ENCODE measurements at regions not wholly inside any gene's neighbourhood (a gene's known extent, or its start where the extent isn't known, plus 50 kb on each side); places are given as distances from the start of the nearest gene placed in this dataset.

DNA sequence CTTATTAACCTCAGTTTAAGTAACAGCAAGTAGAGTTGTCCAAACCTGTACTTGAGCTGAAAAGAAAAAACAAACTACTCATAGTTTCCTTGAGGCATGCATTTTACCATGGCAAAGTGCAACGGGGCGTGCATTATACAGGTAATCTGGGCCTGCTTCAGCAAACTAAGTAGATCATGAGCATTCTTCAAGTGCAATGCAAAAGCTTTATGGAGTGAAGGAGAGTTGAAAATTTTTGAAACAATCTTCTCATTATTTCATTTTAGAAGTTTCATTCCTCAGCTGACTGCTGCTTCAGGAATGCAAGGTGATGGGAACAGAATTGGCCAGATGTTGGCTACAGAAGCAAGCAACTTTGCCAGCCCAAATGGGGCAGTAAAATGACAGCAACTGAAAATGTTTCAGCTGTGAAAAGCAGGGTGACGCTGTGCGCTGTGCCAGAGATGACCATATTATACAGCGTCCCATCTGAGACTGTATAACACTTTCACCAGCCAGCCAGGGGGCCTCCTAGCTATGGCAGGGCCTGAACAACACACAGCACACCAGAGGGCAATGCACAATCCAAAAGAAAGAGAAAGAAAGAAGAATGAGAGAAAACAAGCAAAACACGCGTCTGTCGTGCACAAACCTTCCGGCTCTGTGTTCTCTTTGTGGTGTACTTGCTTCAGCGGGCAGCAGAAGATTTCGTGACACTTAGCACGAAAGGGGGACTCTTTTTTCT is 145.5 kb upstream of the FGF13 start:
- Histone ChIP-seq H2AFZ (ENCODE audit: low read length) (no peak overlapping the region), H3K36me3 (replicated peaks in 1 of 2; ENCODE audit: control insufficient read depth in 1 of 2, insufficient read depth in 2 of 2, low read length in 2 of 2) (no peaks in the 10 kb centered on the region), H3K27ac (ENCODE audit: extremely low read length, insufficient read depth, low read length) (no peak overlapping the region), H3K27me3 (ENCODE audit: control insufficient read depth in 1 of 2, insufficient read depth in 2 of 2, low read length in 2 of 2) (no peaks in the 10 kb centered on the region), H3K9me3 (ENCODE audit: low read length) (no peaks in the 10 kb centered on the region), H3K4me1 (ENCODE audit: insufficient read depth, low read length) (no peaks in the 10 kb centered on the region), H3K4me3 (replicated peaks in 1 of 3; ENCODE audit: insufficient read depth in 1 of 3, low read depth in 2 of 3, low read length in 3 of 3) (no peak overlapping the region), H3K4me2 (ENCODE audit: low read depth, low read length) (no peak overlapping the region), H4K20me1 (ENCODE audit: insufficient read depth, low read length) (no peaks in the 10 kb centered on the region), H3K79me2 (ENCODE audit: insufficient read depth, low read length) (no peaks in the 10 kb centered on the region), H3K9ac (ENCODE audit: insufficient read depth, low read depth, low read length) (no peak overlapping the region)
- ATAC-seq (no peak), FAIRE-seq (no peak), DNase-seq (ENCODE audit: low spot score) (no peak)
- CTCF ChIA-PET (ENCODE audit: low intra/inter-chr PET ratio, low total read pairs), result no interaction called here
- TF ChIP-seq BORCS8-MEF2B (CRISPR knock-in tag; IDR thresholded peaks at IDR 0.05) (no peak), ZNF883 (CRISPR knock-in tag; IDR thresholded peaks at IDR 0.05; ENCODE audit: not compliant biosample characterization) (no peak), ZNF354B (CRISPR knock-in tag; IDR thresholded peaks at IDR 0.05) (no peak), DNMT3B (CRISPR knock-in tag; conservative IDR thresholded peaks at IDR 0.05) (no peak), MEIS1 (CRISPR knock-in tag; IDR thresholded peaks at IDR 0.05; ENCODE audit: borderline replicate concordance) (no peak), SALL1 (CRISPR knock-in tag; IDR thresholded peaks at IDR 0.05) (no peak), MAFF (IDR thresholded peaks at IDR 0.05; ENCODE audit: low read depth, low read length) (no peak), ZNF773 (CRISPR knock-in tag; IDR thresholded peaks at IDR 0.05; ENCODE audit: borderline replicate concordance) (no peak), ZNF280D (CRISPR knock-in tag; IDR thresholded peaks at IDR 0.05) (no peak)
- no TSS peak for BruUV-seq (replicated peaks)
- 36% methylated on average over 12 of the region's 12 CpGs for WGBS (ENCODE audit: low lambda C conversion rate)
- intact Hi-C loops (cut with micrococcal nuclease; ENCODE audit: unreplicated experiment) (no loop called here), in situ Hi-C loops (cut with HindIII; ENCODE audit: extremely low pct_ligation_motif_present, low pct_unique_long_range_greater_than_20kb) (no loop called here)
- POLR2A ChIA-PET, result no interaction called here

Data from HepG2 (cell line).